Thyroid gland (tissue), 4 donors: ENCODE measurements at regions not wholly inside any gene's neighbourhood (a gene's known extent, or its start where the extent isn't known, plus 50 kb on each side); places are given as distances from the start of the nearest gene placed in this dataset.

ENCODE experiments used
- DNase-seq, 2 donors: peaks; one replicate each; pipeline ENCODE4 v3.0.0-alpha.2; 2019
- H3K27ac ChIP-seq, 3 donors: fragments of 200-600 bp; sonication (generic); 1 replicate in 2 of 3; 2 replicates in 1 of 3; pipeline ENCODE4 v1.5.1; 2016 to 2019; ENCODE audit warnings: mild to moderate bottlenecking in 1 of 3, moderate library complexity in 1 of 3
- H3K27me3 ChIP-seq: fragments of 200-600 bp; sonication (generic); one replicate; pipeline ENCODE4 v1.5.1; 2019
- H3K36me3 ChIP-seq, 2 donors: fragments of 200-600 bp; sonication (generic); one replicate each; pipeline ENCODE4 v1.5.1; 2016 to 2019
- H3K4me1 ChIP-seq, 2 donors: fragments of 200-600 bp; sonication (generic); one replicate each; pipeline ENCODE4 v1.5.1; 2017 to 2019
- H3K4me3 ChIP-seq, 3 donors: fragments of 200-600 bp; sonication (generic); replicated peaks in 1 of 3; 1 replicate in 2 of 3; 2 replicates in 1 of 3; pipeline ENCODE4 v1.5.1; 2016; ENCODE audit warnings: mild to moderate bottlenecking in 1 of 3
- H3K9me3 ChIP-seq: fragments of 200-600 bp; sonication (generic); one replicate; pipeline ENCODE4 v1.5.1; 2017
- CTCF ChIP-seq, 6 experiments: fragments of 200-600 bp in 3 of 6; fragments of 450-650 bp in 3 of 6; sonication (generic) in 3 of 6; IDR thresholded peaks; one replicate each; pipeline ENCODE4 v1.5.1; 2016 to 2019; ENCODE audit warnings: antibody characterized with exemption in 6 of 6, mild to moderate bottlenecking in 2 of 6, inconsistent platforms in 1 of 6, moderate library complexity in 1 of 6
- POLR2A ChIP-seq, 2 donors: fragments of 450-650 bp; IDR thresholded peaks; one replicate each; pipeline ENCODE4 v1.6.1; 2017; ENCODE audit warnings: antibody characterized with exemption in 2 of 2, mild to moderate bottlenecking in 2 of 2, moderate library complexity in 1 of 2
- WGBS, 2 donors: methylation state at CpG; one replicate each; pipeline ENCODE4 v1.1.5; 2017; 5-methylcytosine and 5-hydroxymethylcytosine counted together
- intact Hi-C: fragments of 100-400 bp; cut with DNase I; formaldehyde crosslinking; loops from one replicate; pipeline ENCODE4 v1.15.1; 2023

DNA sequence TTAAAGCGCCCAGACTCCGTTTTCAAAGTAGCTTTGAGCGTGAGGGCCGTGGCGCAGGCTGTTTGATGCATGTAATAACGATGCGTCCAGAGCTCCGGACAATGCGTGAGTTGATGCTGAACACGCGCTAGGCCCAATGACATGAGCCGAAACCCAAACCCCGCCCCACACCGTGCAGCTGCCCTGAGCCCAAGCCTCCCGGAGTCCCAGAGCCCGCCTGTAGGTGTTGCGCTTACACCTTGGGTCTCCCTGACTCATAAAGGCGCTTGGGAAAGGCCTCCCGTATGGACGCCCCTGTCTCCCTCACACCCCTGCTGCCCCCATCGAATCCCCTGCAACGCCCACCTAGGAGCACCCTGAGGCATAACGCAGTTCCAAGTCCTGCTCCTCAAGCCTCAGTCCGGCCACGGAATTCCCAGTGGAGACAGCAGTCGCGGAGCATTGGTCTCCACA, 87.6 kb downstream of the ERMARD start:
- Histone ChIP-seq H3K36me3 (no peaks in the 10 kb centered on the region), H3K27ac (no peak overlapping the region), H3K4me3 (no peak overlapping the region), H3K9me3 (no peaks in the 10 kb centered on the region), H3K27me3 (no peaks in the 10 kb centered on the region), H3K4me1 (no peaks in the 10 kb centered on the region)
- intact Hi-C loops, result no loop called here
- WGBS, 2 donors, result 89 to 90% methylated on average over 25 to 27 of the region's 27 CpGs
- DNase-seq, result no peak
- TF ChIP-seq POLR2A (IDR thresholded peaks at IDR 0.05), result no peak
- TF ChIP-seq CTCF (IDR thresholded peaks at IDR 0.05), result no peak

GRCh38 chr6:169838346-169839028, 87.1 kb downstream of the ERMARD start:
- WGBS, 2 donors, result 80 to 85% methylated on average over 27 of the region's 27 CpGs
- no peaks in the 10 kb centered on the region for H3K4me1 ChIP-seq

GRCh38 chr6:169837529-169838250, 86.3 kb downstream of the ERMARD start:
- DNase-seq, result no peak
- no peak overlapping the region for H3K4me3 ChIP-seq
- H3K36me3 ChIP-seq, result no peaks in the 10 kb centered on the region
- intact Hi-C loops, result no loop called here
- H3K27me3 ChIP-seq, result no peaks in the 10 kb centered on the region
- 86 to 89% methylated on average over 8 to 10 of the region's 17 CpGs for WGBS, 2 donors
- no peaks in the 10 kb centered on the region for H3K4me1 ChIP-seq
- TF ChIP-seq CTCF (IDR thresholded peaks at IDR 0.05), result no peak
- TF ChIP-seq POLR2A (IDR thresholded peaks at IDR 0.05), result no peak
- H3K9me3 ChIP-seq, result no peaks in the 10 kb centered on the region
- H3K27ac ChIP-seq, result no peak overlapping the region

More at GRCh38 chr6:169838346-169839028, 87.1 kb downstream of the ERMARD start:
- no peak for DNase-seq
- intact Hi-C loops, result no loop called here
- H3K27ac ChIP-seq, result no peak overlapping the region
- no peaks in the 10 kb centered on the region for H3K27me3 ChIP-seq
- H3K36me3 ChIP-seq, result no peaks in the 10 kb centered on the region
- no peak for TF ChIP-seq CTCF (IDR thresholded peaks at IDR 0.05)
- no peak for TF ChIP-seq POLR2A (IDR thresholded peaks at IDR 0.05)
- H3K4me3 ChIP-seq, result no peak overlapping the region
- no peaks in the 10 kb centered on the region for H3K9me3 ChIP-seq

DNA sequence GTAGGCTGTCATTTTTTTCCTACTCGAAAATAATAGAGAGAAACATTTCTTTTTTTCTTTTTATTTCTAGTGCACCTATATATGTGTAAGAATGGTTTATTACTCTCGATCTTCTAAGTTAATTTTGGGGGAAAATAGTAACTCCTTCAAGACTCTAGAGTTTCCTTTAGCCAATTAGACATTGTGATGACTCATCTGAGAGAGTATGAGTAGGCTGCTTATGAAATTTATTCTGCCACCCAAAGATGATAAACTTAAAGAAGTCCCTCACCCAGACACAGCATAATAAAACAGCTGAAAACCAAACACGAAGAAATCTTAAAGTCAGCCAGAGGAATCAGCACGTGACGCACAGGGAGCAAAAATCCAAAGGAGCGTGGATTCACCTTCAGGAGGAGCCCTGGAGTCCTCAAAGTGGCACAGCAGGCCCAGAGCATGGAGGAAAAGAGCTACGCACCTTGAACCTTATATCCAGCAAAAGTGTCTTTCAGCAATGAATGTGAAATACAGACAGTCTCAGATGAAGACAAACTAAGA, 81.9 kb downstream of the ERMARD start:
- intact Hi-C loops, result loop anchor here (5.0 kb wide), 1 partner anchor 699 kb away; no protein-coding TSS in a partner anchor
- 87% methylated on average over 7 of the region's 7 CpGs for WGBS, 2 donors
- Histone ChIP-seq H3K27me3 (no peaks in the 10 kb centered on the region), H3K4me1 (peaks cover 0 to 3% of the 10 kb centered on the region in 2 donors), H3K27ac (no peak overlapping the region), H3K4me3 (no peak overlapping the region), H3K36me3 (no peaks in the 10 kb centered on the region), H3K9me3 (no peaks in the 10 kb centered on the region)
- no peak for DNase-seq
- no peak for TF ChIP-seq POLR2A (IDR thresholded peaks at IDR 0.05)
- no peak for TF ChIP-seq CTCF (IDR thresholded peaks at IDR 0.05)
